Upper lobe of right lung (tissue), 1 donor: ENCODE measurements at regions not wholly inside any gene's neighbourhood (a gene's known extent, or its start where the extent isn't known, plus 50 kb on each side); places are given as distances from the start of the nearest gene placed in this dataset.

Source experiments
- ATAC-seq: fragments of 200-7000 bp; cut with Tn5 transposase; one replicate; pipeline ENCODE4 v1.9.1; 2020; ENCODE audit warnings: mild to moderate bottlenecking, moderate library complexity
- DNase-seq: peaks from one replicate; pipeline ENCODE4 v3.0.0-alpha.2; 2020
- H3K27ac ChIP-seq: fragments of 200-600 bp; one replicate; pipeline ENCODE4 v1.8.0; 2022
- H3K27me3 ChIP-seq: fragments of 200-600 bp; one replicate; pipeline ENCODE4 v1.8.0; 2022; ENCODE audit warnings: mild to moderate bottlenecking
- H3K36me3 ChIP-seq: fragments of 200-600 bp; one replicate; pipeline ENCODE4 v1.8.0; 2022
- H3K4me1 ChIP-seq: fragments of 200-600 bp; one replicate; pipeline ENCODE4 v1.8.0; 2022
- H3K4me3 ChIP-seq: fragments of 200-600 bp; one replicate; pipeline ENCODE4 v1.8.0; 2022; ENCODE audit warnings: mild to moderate bottlenecking
- H3K9me3 ChIP-seq: fragments of 200-600 bp; one replicate; pipeline ENCODE4 v1.8.0; 2022
- intact Hi-C: fragments of 100-400 bp; cut with DNase I; formaldehyde crosslinking; loops from one replicate; pipeline ENCODE4 v1.11.0; 2022
- TF ChIP-seq, protein P1 (sequence below): fragments of 200-600 bp; IDR thresholded peaks from one replicate; pipeline ENCODE4 v1.8.0; 2022; ENCODE audit warnings: antibody characterized with exemption
- donor health status: DM: no; HTN: yes; CAD: no; lungs with severe emphysema.

- no peaks in the 10 kb centered on the region for H3K9me3 ChIP-seq
- H3K27me3 ChIP-seq, result no peaks in the 10 kb centered on the region
- intact Hi-C loops, result no loop called here
- no peak overlapping the region for H3K4me3 ChIP-seq
- H3K27ac ChIP-seq, result no peak overlapping the region
- TF ChIP-seq, protein P1, sequence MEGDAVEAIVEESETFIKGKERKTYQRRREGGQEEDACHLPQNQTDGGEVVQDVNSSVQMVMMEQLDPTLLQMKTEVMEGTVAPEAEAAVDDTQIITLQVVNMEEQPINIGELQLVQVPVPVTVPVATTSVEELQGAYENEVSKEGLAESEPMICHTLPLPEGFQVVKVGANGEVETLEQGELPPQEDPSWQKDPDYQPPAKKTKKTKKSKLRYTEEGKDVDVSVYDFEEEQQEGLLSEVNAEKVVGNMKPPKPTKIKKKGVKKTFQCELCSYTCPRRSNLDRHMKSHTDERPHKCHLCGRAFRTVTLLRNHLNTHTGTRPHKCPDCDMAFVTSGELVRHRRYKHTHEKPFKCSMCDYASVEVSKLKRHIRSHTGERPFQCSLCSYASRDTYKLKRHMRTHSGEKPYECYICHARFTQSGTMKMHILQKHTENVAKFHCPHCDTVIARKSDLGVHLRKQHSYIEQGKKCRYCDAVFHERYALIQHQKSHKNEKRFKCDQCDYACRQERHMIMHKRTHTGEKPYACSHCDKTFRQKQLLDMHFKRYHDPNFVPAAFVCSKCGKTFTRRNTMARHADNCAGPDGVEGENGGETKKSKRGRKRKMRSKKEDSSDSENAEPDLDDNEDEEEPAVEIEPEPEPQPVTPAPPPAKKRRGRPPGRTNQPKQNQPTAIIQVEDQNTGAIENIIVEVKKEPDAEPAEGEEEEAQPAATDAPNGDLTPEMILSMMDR, result no peak
- H3K4me1 ChIP-seq, result peaks cover 24% of the 10 kb centered on the region
- H3K36me3 ChIP-seq, result no peaks in the 10 kb centered on the region
- no peak for ATAC-seq
- no peak for DNase-seq
Observed at GRCh38 chr13:40187324-40187795, 479.1 kb downstream of the FOXO1 start.

GRCh38 chr13:40187841-40188591 is 478.4 kb downstream of the FOXO1 start:
- Histone ChIP-seq H3K4me3 (no peak overlapping the region), H3K27ac (no peak overlapping the region), H3K9me3 (no peaks in the 10 kb centered on the region), H3K4me1 (peaks cover 28% of the 10 kb centered on the region), H3K36me3 (no peaks in the 10 kb centered on the region), H3K27me3 (no peaks in the 10 kb centered on the region)
- intact Hi-C loops, result no loop called here
- DNase-seq (no peak), ATAC-seq (no peak)
- TF ChIP-seq, protein P1, result no peak

- intact Hi-C loops, result no loop called here
- Histone ChIP-seq H3K27ac (no peak overlapping the region), H3K27me3 (no peaks in the 10 kb centered on the region), H3K4me3 (no peak overlapping the region), H3K36me3 (no peaks in the 10 kb centered on the region), H3K9me3 (no peaks in the 10 kb centered on the region), H3K4me1 (peaks cover 28% of the 10 kb centered on the region)
- TF ChIP-seq, protein P1, result no peak
- ATAC-seq (no peak), DNase-seq (no peak)
Observed at GRCh38 chr13:40189426-40189825, 477.0 kb downstream of the FOXO1 start.

DNA sequence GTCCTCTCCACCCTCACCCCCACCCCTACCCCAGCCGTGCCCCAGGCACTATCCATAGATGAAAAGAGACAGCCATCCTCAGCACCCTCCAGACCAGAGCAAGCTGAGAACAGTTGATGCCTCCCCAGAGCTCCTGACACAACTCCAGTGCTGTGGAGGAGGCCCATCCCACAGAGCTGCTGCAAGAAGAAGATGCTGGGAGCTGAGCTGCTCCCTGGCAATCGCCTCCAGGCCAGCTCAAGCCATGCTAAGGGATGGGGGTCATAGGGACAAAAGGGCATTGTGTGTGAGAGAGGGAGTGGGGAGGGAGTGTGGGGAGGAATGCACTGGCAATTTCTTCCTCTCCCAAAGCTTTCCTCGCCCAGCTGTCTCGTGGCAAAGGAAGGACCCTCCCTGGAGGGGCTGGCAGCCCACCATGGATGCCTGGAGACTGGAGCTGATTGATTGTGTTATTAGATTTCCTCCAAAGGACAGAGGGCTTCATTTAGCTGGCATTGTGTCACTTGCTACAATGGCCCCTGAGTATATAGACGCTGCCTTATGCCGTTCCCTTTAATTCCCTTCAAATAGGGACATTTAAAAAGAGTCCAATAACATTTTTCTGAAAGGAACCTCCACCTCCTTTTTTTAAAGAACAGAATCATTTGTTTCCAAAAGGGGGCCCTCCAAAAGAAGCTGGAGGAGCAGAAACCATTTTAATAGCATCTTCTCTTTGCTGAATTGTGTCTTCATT is 476.4 kb downstream of the FOXO1 start:
- peaks cover 28% of the 10 kb centered on the region for H3K4me1 ChIP-seq
- peak overlapping the region; percentile 45 for H3K27ac ChIP-seq
- H3K36me3 ChIP-seq, result no peaks in the 10 kb centered on the region
- no peak overlapping the region for H3K4me3 ChIP-seq
- TF ChIP-seq, protein P1, result no peak
- H3K27me3 ChIP-seq, result no peaks in the 10 kb centered on the region
- ATAC-seq (no peak), DNase-seq (no peak)
- intact Hi-C loops, result no loop called here
- no peaks in the 10 kb centered on the region for H3K9me3 ChIP-seq

DNA sequence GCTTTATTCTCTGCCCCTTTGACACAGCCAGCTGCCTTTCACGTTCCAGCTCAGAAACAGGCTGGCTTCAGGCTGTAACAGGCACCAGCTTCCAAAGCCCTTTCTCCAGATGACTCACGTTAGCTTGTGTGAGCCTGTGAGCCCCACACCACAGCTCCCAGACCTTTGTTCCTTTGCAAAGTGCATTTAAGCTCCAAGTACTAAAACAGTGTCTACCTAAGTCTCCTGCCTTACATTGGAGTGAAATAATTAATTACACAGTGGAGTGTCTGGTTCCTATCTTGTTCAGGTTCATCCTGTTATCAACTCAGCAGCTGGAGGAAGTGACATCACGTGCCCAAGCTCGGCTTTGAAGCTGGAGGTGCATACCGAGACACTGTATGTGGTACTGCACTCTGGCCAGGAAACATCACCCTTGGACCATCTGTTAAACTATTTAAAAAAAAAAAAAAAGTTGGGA is 475.8 kb downstream of the FOXO1 start:
- no peak for ATAC-seq
- peaks cover 28% of the 10 kb centered on the region for H3K4me1 ChIP-seq
- no peak overlapping the region for H3K4me3 ChIP-seq
- TF ChIP-seq, protein P1, result no peak
- intact Hi-C loops, result no loop called here
- no peaks in the 10 kb centered on the region for H3K9me3 ChIP-seq
- H3K27ac ChIP-seq, result peak overlapping the region; percentile 45
- H3K27me3 ChIP-seq, result no peaks in the 10 kb centered on the region
- DNase-seq, result no peak
- H3K36me3 ChIP-seq, result no peaks in the 10 kb centered on the region
